SK-N-SH treated with all-trans-retinoic acid at 6 μM for 48 hours (cell line): ENCODE measurements at regions not wholly inside any gene's neighbourhood (a gene's known extent, or its start where the extent isn't known, plus 50 kb on each side); places are given as distances from the start of the nearest gene placed in this dataset.

Source experiments
- ATAC-seq: fragments of 200-7000 bp; cut with Tn5 transposase; 3 replicates; pipeline ENCODE4 v1.9.1; 2020; ENCODE audit warnings: mild to moderate bottlenecking, moderate library complexity
- ARNTL ChIP-seq: fragments of 450-650 bp; formaldehyde crosslinking; IDR thresholded peaks from 2 replicates; pipeline ENCODE4 v1.5.0; 2020; ENCODE audit warnings: low read depth, mild to moderate bottlenecking, moderate library complexity, borderline replicate concordance
- BACH2 ChIP-seq: fragments of 250-450 bp; sonication (Bioruptor Pico); IDR thresholded peaks from 2 replicates; pipeline ENCODE4 v1.9.0; 2021; ENCODE audit warnings: mild to moderate bottlenecking, borderline replicate concordance
- CREB5 ChIP-seq: fragments of 250-450 bp; sonication (Bioruptor Pico); IDR thresholded peaks from 2 replicates; pipeline ENCODE4 v1.5.1; 2020; ENCODE audit warnings: low read depth, mild to moderate bottlenecking, moderate library complexity
- CSRNP3 ChIP-seq: fragments of 250-450 bp; sonication (Bioruptor Pico); IDR thresholded peaks from 2 replicates; pipeline ENCODE4 v1.5.1; 2021; ENCODE audit warnings: mild to moderate bottlenecking, moderate library complexity
- ESRRG ChIP-seq: fragments of 250-450 bp; sonication (Bioruptor Pico); IDR thresholded peaks from 2 replicates; pipeline ENCODE4 v1.6.1; 2021; ENCODE audit warnings: mild to moderate bottlenecking
- ISL1 ChIP-seq: fragments of 250-450 bp; sonication (Bioruptor Pico); IDR thresholded peaks from 2 replicates; pipeline ENCODE4 v2.1.2; 2022; ENCODE audit warnings: mild to moderate bottlenecking, moderate library complexity
- OSR1 ChIP-seq: fragments of 250-450 bp; sonication (Bioruptor Pico); IDR thresholded peaks from 2 replicates; pipeline ENCODE4 v1.8.0; 2022; ENCODE audit warnings: moderate library complexity, mild to moderate bottlenecking, inconsistent platforms
- PPARA ChIP-seq: fragments of 250-450 bp; sonication (Bioruptor Pico); IDR thresholded peaks from 2 replicates; pipeline ENCODE4 v1.5.0; 2020; ENCODE audit warnings: mild to moderate bottlenecking, borderline replicate concordance
- RARB ChIP-seq: fragments of 250-450 bp; sonication (Bioruptor Pico); IDR thresholded peaks from 2 replicates; pipeline ENCODE4 v1.8.0; 2021; ENCODE audit warnings: mild to moderate bottlenecking, moderate library complexity
- SNAI2 ChIP-seq: fragments of 250-450 bp; sonication (Bioruptor Pico); IDR thresholded peaks from 2 replicates; pipeline ENCODE4 v1.5.0; 2020; ENCODE audit warnings: mild to moderate bottlenecking, moderate library complexity
- TCF4 ChIP-seq: fragments of 250-450 bp; sonication (Bioruptor Pico); IDR thresholded peaks from 2 replicates; pipeline ENCODE4 v1.8.0; 2021; ENCODE audit warnings: mild to moderate bottlenecking, moderate library complexity, borderline replicate concordance
- TSHZ2 ChIP-seq: fragments of 250-450 bp; sonication (Bioruptor Pico); IDR thresholded peaks from 2 replicates; pipeline ENCODE4 v1.5.0; 2020; ENCODE audit warnings: mild to moderate bottlenecking, moderate library complexity
- ZC3H10 ChIP-seq: fragments of 250-450 bp; sonication (Bioruptor Pico); IDR thresholded peaks from 2 replicates; pipeline ENCODE4 v1.5.1; 2021; ENCODE audit warnings: mild to moderate bottlenecking, moderate library complexity
- ZFP3 ChIP-seq: fragments of 250-450 bp; sonication (Bioruptor Pico); IDR thresholded peaks from 2 replicates; pipeline ENCODE4 v1.5.0; 2020; ENCODE audit warnings: mild to moderate bottlenecking, moderate library complexity
- ZNF70 ChIP-seq: fragments of 450-650 bp; formaldehyde crosslinking; IDR thresholded peaks from 2 replicates; pipeline ENCODE4 v1.5.0; 2020; ENCODE audit warnings: mild to moderate bottlenecking, moderate library complexity
- ZNF8 ChIP-seq: fragments of 450-650 bp; formaldehyde crosslinking; IDR thresholded peaks from 2 replicates; pipeline ENCODE4 v1.5.0; 2020; ENCODE audit warnings: mild to moderate bottlenecking, moderate library complexity
- TF ChIP-seq, protein P1 (sequence below): fragments of 250-450 bp; sonication (Bioruptor Pico); IDR thresholded peaks from 2 replicates; pipeline ENCODE4 v1.8.0; 2020; ENCODE audit warnings: mild to moderate bottlenecking, moderate library complexity, borderline replicate concordance

DNA sequence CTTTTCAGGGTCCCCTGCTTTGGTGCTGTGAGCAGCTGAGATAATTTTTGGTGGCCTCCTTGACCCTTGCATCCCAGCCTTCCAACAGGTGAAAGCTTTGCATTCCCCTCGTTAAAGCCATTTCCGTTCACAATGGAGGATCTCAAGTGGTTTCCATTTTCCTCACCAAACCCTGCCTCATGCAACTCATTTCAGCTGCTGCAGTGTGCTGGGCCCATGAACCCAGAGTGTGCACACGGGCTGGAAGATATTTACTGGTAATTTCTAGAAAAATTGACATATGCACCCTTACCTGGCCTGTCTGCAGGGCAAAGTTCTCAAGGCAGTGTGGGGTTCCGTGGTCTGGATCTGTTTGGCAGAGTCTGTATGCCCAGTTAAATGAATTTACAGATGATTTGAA is 246.8 kb upstream of the HS6ST1 start:
- no peak for TF ChIP-seq PPARA (CRISPR knock-in tag)
- TF ChIP-seq RARB (CRISPR knock-in tag), result no peak
- no peak for TF ChIP-seq BACH2
- TF ChIP-seq ZNF70 (CRISPR knock-in tag), result no peak
- no peak for TF ChIP-seq ISL1 (CRISPR knock-in tag)
- no peak for TF ChIP-seq ZFP3
- TF ChIP-seq ARNTL (CRISPR knock-in tag), result no peak
- TF ChIP-seq TSHZ2 (CRISPR knock-in tag), result no peak
- no peak for TF ChIP-seq ZC3H10 (CRISPR knock-in tag)
- TF ChIP-seq, protein P1, sequence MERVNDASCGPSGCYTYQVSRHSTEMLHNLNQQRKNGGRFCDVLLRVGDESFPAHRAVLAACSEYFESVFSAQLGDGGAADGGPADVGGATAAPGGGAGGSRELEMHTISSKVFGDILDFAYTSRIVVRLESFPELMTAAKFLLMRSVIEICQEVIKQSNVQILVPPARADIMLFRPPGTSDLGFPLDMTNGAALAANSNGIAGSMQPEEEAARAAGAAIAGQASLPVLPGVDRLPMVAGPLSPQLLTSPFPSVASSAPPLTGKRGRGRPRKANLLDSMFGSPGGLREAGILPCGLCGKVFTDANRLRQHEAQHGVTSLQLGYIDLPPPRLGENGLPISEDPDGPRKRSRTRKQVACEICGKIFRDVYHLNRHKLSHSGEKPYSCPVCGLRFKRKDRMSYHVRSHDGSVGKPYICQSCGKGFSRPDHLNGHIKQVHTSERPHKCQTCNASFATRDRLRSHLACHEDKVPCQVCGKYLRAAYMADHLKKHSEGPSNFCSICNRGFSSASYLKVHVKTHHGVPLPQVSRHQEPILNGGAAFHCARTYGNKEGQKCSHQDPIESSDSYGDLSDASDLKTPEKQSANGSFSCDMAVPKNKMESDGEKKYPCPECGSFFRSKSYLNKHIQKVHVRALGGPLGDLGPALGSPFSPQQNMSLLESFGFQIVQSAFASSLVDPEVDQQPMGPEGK (CRISPR knock-in tag), result no peak
- TF ChIP-seq TCF4 (CRISPR knock-in tag), result no peak
- no peak for TF ChIP-seq ZNF8 (CRISPR knock-in tag)
- ATAC-seq, result no peak

- TF ChIP-seq OSR1, result no peak
- TF ChIP-seq, protein P1 (CRISPR knock-in tag), result no peak
- no peak for TF ChIP-seq CREB5 (CRISPR knock-in tag)
- no peak for TF ChIP-seq CSRNP3 (CRISPR knock-in tag)
- no peak for TF ChIP-seq ZNF8 (CRISPR knock-in tag)
- ATAC-seq, result no peak
Observed at GRCh38 chr2:128566671-128567070, 248.0 kb upstream of the HS6ST1 start.

- ATAC-seq, result no peak
Observed at GRCh38 chr2:128568106-128568505, 249.4 kb upstream of the HS6ST1 start.

More at GRCh38 chr2:128568106-128568505, 249.4 kb upstream of the HS6ST1 start:
- TF ChIP-seq ZNF8 (CRISPR knock-in tag), result no peak
- no peak for TF ChIP-seq SNAI2 (CRISPR knock-in tag)
- TF ChIP-seq RARB (CRISPR knock-in tag), result no peak
- TF ChIP-seq ISL1 (CRISPR knock-in tag), result no peak
- no peak for TF ChIP-seq CREB5 (CRISPR knock-in tag)
- no peak for TF ChIP-seq OSR1
- no peak for TF ChIP-seq PPARA (CRISPR knock-in tag)
- TF ChIP-seq, protein P1 (CRISPR knock-in tag), result no peak
- TF ChIP-seq ESRRG (CRISPR knock-in tag), result no peak
- no peak for TF ChIP-seq BACH2
- TF ChIP-seq TSHZ2 (CRISPR knock-in tag), result no peak
- TF ChIP-seq ARNTL (CRISPR knock-in tag), result no peak
- no peak for TF ChIP-seq ZFP3
